ENCODE measurements at regions not wholly inside any gene's neighbourhood (a gene's known extent, or its start where the extent isn't known, plus 50 kb on each side); places are given as distances from the start of the nearest gene placed in this dataset.

- TF ChIP-seq NR2F2 (IDR thresholded peaks at IDR 0.05) = no peak
- no peak for TF ChIP-seq EGR1 (IDR thresholded peaks at IDR 0.05; ENCODE audit: low read depth in 2 of 2)
- H3K4me1 ChIP-seq (ENCODE audit: control insufficient read depth in 4 of 4, insufficient read depth in 4 of 4, low read length in 3 of 4) = no peaks in the 10 kb centered on the region
- no peak overlapping the region for H3K27ac ChIP-seq (ENCODE audit: low read depth in 1 of 2, low read length in 2 of 2)
- H3K27me3 ChIP-seq (ENCODE audit: control insufficient read depth in 4 of 4, insufficient read depth in 4 of 4, low read length in 3 of 4) = no peaks in the 10 kb centered on the region
- H3K9ac ChIP-seq (ENCODE audit: low read depth in 1 of 2, low read length in 2 of 2) = no peak overlapping the region
- H3K36me3 ChIP-seq (ENCODE audit: control insufficient read depth in 4 of 4, insufficient read depth in 3 of 4, low read depth in 1 of 4, low read length in 3 of 4) = no peaks in the 10 kb centered on the region
- no peaks in the 10 kb centered on the region for H3K9me3 ChIP-seq (ENCODE audit: control insufficient read depth in 4 of 4, low read length in 3 of 4)
- H3K4me3 ChIP-seq (ENCODE audit: low read depth in 1 of 3, low read length in 3 of 3) = no peak overlapping the region
- no peak for DNase-seq (ENCODE audit: low spot score)
- WGBS = 47% methylated on average over 2 of the region's 2 CpGs
Observed at GRCh38 chr4:110769578-110769977, 146.7 kb upstream of the PITX2 start.

- no peaks in the 10 kb centered on the region for H3K27me3 ChIP-seq (ENCODE audit: control insufficient read depth in 4 of 4, insufficient read depth in 4 of 4, low read length in 3 of 4)
- TF ChIP-seq EGR1 (IDR thresholded peaks at IDR 0.05; ENCODE audit: low read depth in 2 of 2) (no peak), ATF3 (IDR thresholded peaks at IDR 0.05) (no peak)
- WGBS = 78% methylated on average over 3 of the region's 3 CpGs
- DNase-seq (ENCODE audit: low spot score) = no peak
- no peaks in the 10 kb centered on the region for H3K36me3 ChIP-seq (ENCODE audit: control insufficient read depth in 4 of 4, insufficient read depth in 3 of 4, low read depth in 1 of 4, low read length in 3 of 4)
- no peaks in the 10 kb centered on the region for H3K4me1 ChIP-seq (ENCODE audit: control insufficient read depth in 4 of 4, insufficient read depth in 4 of 4, low read length in 3 of 4)
- H3K4me3 ChIP-seq (ENCODE audit: low read depth in 1 of 3, low read length in 3 of 3) = no peak overlapping the region
- H3K9me3 ChIP-seq (ENCODE audit: control insufficient read depth in 4 of 4, low read length in 3 of 4) = no peaks in the 10 kb centered on the region
- H3K27ac ChIP-seq (ENCODE audit: low read depth in 1 of 2, low read length in 2 of 2) = no peak overlapping the region
- no peak overlapping the region for H3K9ac ChIP-seq (ENCODE audit: low read depth in 1 of 2, low read length in 2 of 2)
Observed at GRCh38 chr4:110770353-110770752, 147.5 kb upstream of the PITX2 start.

DNA sequence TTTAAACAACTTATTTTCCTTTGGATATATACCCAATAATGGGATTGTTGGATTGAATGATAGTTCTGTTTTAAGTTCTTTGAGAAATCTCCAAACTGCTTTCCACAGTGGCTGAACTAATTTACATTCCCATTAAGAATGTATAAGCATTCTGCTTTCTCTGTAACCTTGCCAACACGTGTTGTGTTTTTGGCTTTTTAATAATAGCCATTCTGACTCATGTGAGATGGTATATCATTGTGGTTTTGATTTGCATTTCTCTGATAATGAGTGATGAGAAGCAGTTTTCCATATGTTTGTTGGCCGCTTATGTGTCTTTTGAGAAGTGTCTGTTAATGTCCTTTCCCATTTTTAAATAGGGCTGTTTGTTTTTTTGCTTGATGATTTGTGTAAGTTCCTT is 155.6 kb upstream of the PITX2 start:
- peaks cover 0 to 15% (median 0%) of the 10 kb centered on the region in 4 donors for H3K27me3 ChIP-seq (ENCODE audit: control insufficient read depth in 4 of 4, insufficient read depth in 4 of 4, low read length in 3 of 4)
- no peaks in the 10 kb centered on the region for H3K36me3 ChIP-seq (ENCODE audit: control insufficient read depth in 4 of 4, insufficient read depth in 3 of 4, low read depth in 1 of 4, low read length in 3 of 4)
- no peaks in the 10 kb centered on the region for H3K4me1 ChIP-seq (ENCODE audit: control insufficient read depth in 4 of 4, insufficient read depth in 4 of 4, low read length in 3 of 4)
- no peak for DNase-seq (ENCODE audit: low spot score)
- H3K9ac ChIP-seq (ENCODE audit: low read depth in 1 of 2, low read length in 2 of 2) = no peak overlapping the region
- TF ChIP-seq JUND (IDR thresholded peaks at IDR 0.05) = no peak
- H3K27ac ChIP-seq (ENCODE audit: low read depth in 1 of 2, low read length in 2 of 2) = no peak overlapping the region
- peaks cover 0 to 1% (median 0%) of the 10 kb centered on the region in 4 donors for H3K9me3 ChIP-seq (ENCODE audit: control insufficient read depth in 4 of 4, low read length in 3 of 4)
- WGBS = 57% methylated on average over 2 of the region's 2 CpGs
- no peak overlapping the region for H3K4me3 ChIP-seq (ENCODE audit: low read depth in 1 of 3, low read length in 3 of 3)

- no peak for TF ChIP-seq RAD21 (IDR thresholded peaks at IDR 0.05)
- TF ChIP-seq YY1 (IDR thresholded peaks at IDR 0.05) = no peak
- no peak for TF ChIP-seq HNF4G (IDR thresholded peaks at IDR 0.05)
- TF ChIP-seq GABPA (IDR thresholded peaks at IDR 0.05 in 1 of 2, conservative IDR thresholded peaks at IDR 0.05 in 1 of 2) = no peak
- no peak for TF ChIP-seq EGR1 (IDR thresholded peaks at IDR 0.05; ENCODE audit: low read depth in 2 of 2)
- TF ChIP-seq, protein P1, sequence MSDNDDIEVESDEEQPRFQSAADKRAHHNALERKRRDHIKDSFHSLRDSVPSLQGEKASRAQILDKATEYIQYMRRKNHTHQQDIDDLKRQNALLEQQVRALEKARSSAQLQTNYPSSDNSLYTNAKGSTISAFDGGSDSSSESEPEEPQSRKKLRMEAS (IDR thresholded peaks at IDR 0.05) = no peak
- no peak for TF ChIP-seq RXRA (IDR thresholded peaks at IDR 0.05)
- no peak for TF ChIP-seq NR2F2 (IDR thresholded peaks at IDR 0.05)
- TF ChIP-seq ZBTB33 (IDR thresholded peaks at IDR 0.05) = no peak
- no peak for TF ChIP-seq ATF3 (IDR thresholded peaks at IDR 0.05)
- no peak for DNase-seq (ENCODE audit: low spot score)
Observed at GRCh38 chr4:110780538-110780937, 157.7 kb upstream of the PITX2 start.

More at GRCh38 chr4:110780538-110780937, 157.7 kb upstream of the PITX2 start:
- Histone ChIP-seq H3K27me3 (ENCODE audit: control insufficient read depth in 4 of 4, insufficient read depth in 4 of 4, low read length in 3 of 4) (peaks cover 0 to 15% (median 0%) of the 10 kb centered on the region in 4 donors), H3K36me3 (ENCODE audit: control insufficient read depth in 4 of 4, insufficient read depth in 3 of 4, low read depth in 1 of 4, low read length in 3 of 4) (no peaks in the 10 kb centered on the region), H3K9ac (ENCODE audit: low read depth in 1 of 2, low read length in 2 of 2) (no peak overlapping the region), H3K9me3 (ENCODE audit: control insufficient read depth in 4 of 4, low read length in 3 of 4) (peaks cover 0 to 1% (median 0%) of the 10 kb centered on the region in 4 donors), H3K4me3 (ENCODE audit: low read depth in 1 of 3, low read length in 3 of 3) (no peak overlapping the region), H3K4me1 (ENCODE audit: control insufficient read depth in 4 of 4, insufficient read depth in 4 of 4, low read length in 3 of 4) (no peaks in the 10 kb centered on the region), H3K27ac (ENCODE audit: low read depth in 1 of 2, low read length in 2 of 2) (no peak overlapping the region)
- 89% methylated on average over 1 of the region's 1 CpG for WGBS

All from liver (tissue), 7 donors.